Fibroblast of mammary gland (primary cell): ENCODE measurements at regions not wholly inside any gene's neighbourhood (a gene's known extent, or its start where the extent isn't known, plus 50 kb on each side); places are given as distances from the start of the nearest gene placed in this dataset.

Experiments used
- DNase-seq: peaks from one replicate; pipeline ENCODE4 v3.0.0-alpha.2; 2010; ENCODE audit warnings: low read depth
- H3K4me3 ChIP-seq: 2 replicates; pipeline ENCODE4 v1.5.1; 2011; ENCODE audit warnings: low read depth, mild to moderate bottlenecking, low read length, moderate library complexity; ENCODE audit not compliant: control insufficient read depth
- CTCF ChIP-seq: conservative IDR thresholded peaks from 2 replicates; pipeline ENCODE4 v1.5.1; 2011; ENCODE audit warnings: low read depth, low read length, inconsistent platforms; ENCODE audit not compliant: control insufficient read depth, insufficient read depth

- H3K4me3 ChIP-seq = no peak overlapping the region
- no peak for DNase-seq
- no peak for TF ChIP-seq CTCF
Observed at GRCh38 chr6:140370976-140371870, 996.8 kb upstream of the CITED2 start.

DNA sequence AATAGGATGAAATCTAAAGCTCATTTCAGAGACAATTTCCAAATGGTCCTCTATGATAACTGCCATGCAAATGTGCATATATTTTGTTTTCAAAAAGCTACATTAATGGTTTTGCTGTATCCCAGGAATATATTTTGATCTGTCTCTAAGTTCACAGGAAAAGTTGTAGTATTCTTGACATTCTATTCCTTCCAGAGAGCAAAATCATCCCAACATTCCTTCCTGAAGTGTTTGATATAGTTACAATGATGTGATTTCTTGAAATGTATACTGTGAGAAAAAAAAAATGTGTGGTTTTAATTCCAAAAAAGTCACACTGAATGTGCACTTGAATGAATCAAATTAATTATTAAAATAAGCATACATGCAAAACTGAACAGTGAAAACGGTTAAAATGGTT is 996.0 kb upstream of the CITED2 start:
- H3K4me3 ChIP-seq = no peak overlapping the region
- no peak for TF ChIP-seq CTCF
- no peak for DNase-seq

DNA sequence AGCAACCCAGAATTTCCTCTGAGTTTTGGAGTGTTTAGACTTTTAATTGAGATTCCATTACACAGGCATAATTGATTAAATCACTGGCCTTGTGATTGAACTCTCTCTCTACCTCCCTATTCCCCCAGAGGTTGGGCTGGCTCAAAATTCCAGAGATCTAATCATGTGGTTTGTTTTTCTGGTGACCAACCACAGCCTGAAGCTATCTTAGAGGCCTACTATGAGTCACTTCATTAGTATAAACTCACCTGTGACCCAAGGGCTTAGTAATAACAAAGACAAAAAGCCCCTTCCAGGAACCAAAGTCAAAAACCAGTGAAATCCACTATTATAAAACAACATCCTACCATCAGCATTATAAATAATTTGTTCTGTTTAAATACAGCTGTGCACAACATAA is 992.5 kb upstream of the CITED2 start:
- DNase-seq = peak; percentile 35
- no peak for TF ChIP-seq CTCF

DNA sequence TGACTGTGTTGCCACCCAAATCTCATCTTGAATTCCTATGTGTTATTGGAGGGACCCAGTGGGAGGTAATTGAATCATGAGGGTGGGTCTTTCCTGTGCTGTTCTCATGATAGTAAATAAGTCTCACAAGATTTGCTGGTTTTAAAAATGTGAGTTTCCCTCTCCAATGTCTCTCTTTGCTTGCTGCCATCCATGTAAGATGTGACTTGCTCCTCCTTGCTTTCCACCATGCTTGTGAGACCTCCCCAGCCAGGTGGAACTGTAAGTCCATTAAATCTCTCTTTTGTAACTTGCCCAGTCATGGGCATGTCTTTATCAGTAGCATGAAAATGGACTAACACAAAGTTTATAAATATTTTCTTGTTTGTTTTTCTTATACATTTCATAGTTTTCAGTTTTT is 990.5 kb upstream of the CITED2 start:
- no peak for DNase-seq
- no peak for TF ChIP-seq CTCF
- H3K4me3 ChIP-seq = no peak overlapping the region

More for the DNA sequence above, 992.5 kb upstream of the CITED2 start:
- H3K4me3 ChIP-seq = no peak overlapping the region

- H3K4me3 ChIP-seq = no peak overlapping the region
- DNase-seq = no peak
- TF ChIP-seq CTCF = no peak
Observed at GRCh38 chr6:140360651-140361050, 986.2 kb upstream of the CITED2 start.

DNA sequence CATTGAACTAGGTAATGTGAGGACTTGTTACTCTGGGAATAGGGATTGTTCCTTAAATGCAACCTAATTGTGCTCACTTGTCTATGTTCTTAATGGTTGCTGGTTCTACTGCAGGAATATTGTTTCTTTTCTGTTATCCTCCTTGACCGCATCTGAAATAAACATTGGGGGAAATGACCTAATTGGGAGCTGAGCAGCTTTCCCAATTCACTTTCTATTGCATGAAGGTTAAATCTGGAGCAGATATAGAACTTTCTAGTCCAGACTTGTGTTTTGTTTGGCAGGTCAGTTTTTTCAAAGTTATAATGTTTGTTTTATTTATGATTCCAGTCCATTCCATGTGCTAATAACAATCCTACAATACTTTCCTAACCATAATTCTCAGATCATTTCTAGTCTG is 981.0 kb upstream of the CITED2 start:
- DNase-seq = no peak
- no peak for TF ChIP-seq CTCF
- no peak overlapping the region for H3K4me3 ChIP-seq
